ENCODE measurements at regions not wholly inside any gene's neighbourhood (a gene's known extent, or its start where the extent isn't known, plus 50 kb on each side); places are given as distances from the start of the nearest gene placed in this dataset.

DNA sequence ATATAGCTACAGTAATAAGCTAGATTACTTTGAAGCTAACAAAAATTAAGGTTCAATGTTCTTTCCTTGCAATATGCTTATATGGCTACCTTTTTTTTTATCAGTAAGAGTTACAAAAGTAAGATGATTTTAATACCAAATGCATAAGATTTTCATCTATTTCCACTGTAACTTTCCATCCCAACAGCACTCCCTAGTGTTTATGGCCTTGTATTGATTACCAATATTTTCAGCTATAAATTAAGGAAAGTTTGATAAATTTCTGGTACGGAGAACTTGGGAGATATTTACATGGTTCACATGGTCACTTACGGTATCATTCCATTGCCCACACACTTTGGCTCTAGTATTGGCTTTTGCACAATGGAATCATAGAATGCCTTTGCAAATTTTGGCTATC, 448.9 kb upstream of the PABPC4L start:
- TF ChIP-seq, protein P1, sequence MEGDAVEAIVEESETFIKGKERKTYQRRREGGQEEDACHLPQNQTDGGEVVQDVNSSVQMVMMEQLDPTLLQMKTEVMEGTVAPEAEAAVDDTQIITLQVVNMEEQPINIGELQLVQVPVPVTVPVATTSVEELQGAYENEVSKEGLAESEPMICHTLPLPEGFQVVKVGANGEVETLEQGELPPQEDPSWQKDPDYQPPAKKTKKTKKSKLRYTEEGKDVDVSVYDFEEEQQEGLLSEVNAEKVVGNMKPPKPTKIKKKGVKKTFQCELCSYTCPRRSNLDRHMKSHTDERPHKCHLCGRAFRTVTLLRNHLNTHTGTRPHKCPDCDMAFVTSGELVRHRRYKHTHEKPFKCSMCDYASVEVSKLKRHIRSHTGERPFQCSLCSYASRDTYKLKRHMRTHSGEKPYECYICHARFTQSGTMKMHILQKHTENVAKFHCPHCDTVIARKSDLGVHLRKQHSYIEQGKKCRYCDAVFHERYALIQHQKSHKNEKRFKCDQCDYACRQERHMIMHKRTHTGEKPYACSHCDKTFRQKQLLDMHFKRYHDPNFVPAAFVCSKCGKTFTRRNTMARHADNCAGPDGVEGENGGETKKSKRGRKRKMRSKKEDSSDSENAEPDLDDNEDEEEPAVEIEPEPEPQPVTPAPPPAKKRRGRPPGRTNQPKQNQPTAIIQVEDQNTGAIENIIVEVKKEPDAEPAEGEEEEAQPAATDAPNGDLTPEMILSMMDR (IDR thresholded peaks at IDR 0.05): no peak
- Histone ChIP-seq H3K36me3 (no peaks in the 10 kb centered on the region), H3K9me3 (no peaks in the 10 kb centered on the region), H3K27me3 (replicated peaks; ENCODE audit: insufficient read depth) (no peaks in the 10 kb centered on the region), H3K4me3 (no peak overlapping the region), H3K27ac (no peak overlapping the region), H3K4me1 (ENCODE audit: control insufficient read depth in 1 of 2, low read depth in 2 of 2) (no peaks in the 10 kb centered on the region)
- no peak for ATAC-seq (ENCODE audit: insufficient number of reproducible peaks, low FRiP score, low read depth)
- no peak for DNase-seq (ENCODE audit: low spot score)

GRCh38 chr4:134645778-134646177, 444.2 kb upstream of the PABPC4L start:
- ATAC-seq (ENCODE audit: insufficient number of reproducible peaks, low FRiP score, low read depth) (no peak), DNase-seq (ENCODE audit: low spot score) (no peak)
- Histone ChIP-seq H3K27me3 (replicated peaks; ENCODE audit: insufficient read depth) (no peaks in the 10 kb centered on the region), H3K9me3 (no peaks in the 10 kb centered on the region), H3K4me3 (no peak overlapping the region), H3K36me3 (no peaks in the 10 kb centered on the region), H3K4me1 (ENCODE audit: control insufficient read depth in 1 of 2, low read depth in 2 of 2) (no peaks in the 10 kb centered on the region), H3K27ac (no peak overlapping the region)
- TF ChIP-seq, protein P1 (IDR thresholded peaks at IDR 0.05): no peak

DNA sequence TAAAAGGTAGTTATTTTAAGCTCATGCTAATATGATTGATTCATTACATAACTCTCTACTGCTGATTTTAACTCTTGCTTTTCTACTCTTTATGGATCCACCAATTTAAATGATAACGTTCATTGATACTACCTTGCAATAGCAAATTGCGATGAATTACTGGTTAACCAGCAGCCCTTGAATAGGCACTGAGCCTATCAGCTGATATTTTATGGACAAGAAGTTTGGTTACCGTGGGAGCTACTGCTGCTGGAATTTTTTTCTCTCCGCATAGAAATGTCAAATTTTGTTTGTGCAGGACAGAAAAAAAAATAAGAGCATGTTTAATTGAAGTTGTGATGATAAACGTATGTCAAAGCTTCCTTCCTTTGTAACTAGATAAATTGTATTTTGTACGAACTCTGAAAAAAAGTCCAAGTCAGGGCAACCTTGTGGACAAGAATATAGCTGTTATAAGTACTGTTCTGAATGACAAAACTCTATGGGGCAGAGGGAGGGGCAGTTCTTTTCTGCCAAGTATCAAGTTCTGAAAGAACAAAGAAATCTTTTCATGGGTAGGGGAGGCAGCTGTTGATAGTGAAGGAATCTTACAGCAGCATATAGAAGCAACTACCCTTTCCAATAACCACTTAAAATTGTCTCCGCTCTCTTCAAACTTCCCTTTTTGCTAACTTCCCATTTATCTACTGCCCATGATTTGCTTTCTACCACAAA, 434.9 kb upstream of the PABPC4L start:
- Histone ChIP-seq H3K4me1 (ENCODE audit: control insufficient read depth in 1 of 2, low read depth in 2 of 2) (no peaks in the 10 kb centered on the region), H3K4me3 (no peak overlapping the region), H3K27me3 (replicated peaks; ENCODE audit: insufficient read depth) (no peaks in the 10 kb centered on the region), H3K27ac (no peak overlapping the region), H3K9me3 (no peaks in the 10 kb centered on the region), H3K36me3 (no peaks in the 10 kb centered on the region)
- DNase-seq (ENCODE audit: low spot score) (no peak), ATAC-seq (ENCODE audit: insufficient number of reproducible peaks, low FRiP score, low read depth) (no peak)
- TF ChIP-seq, protein P1 (IDR thresholded peaks at IDR 0.05): no peak

- TF ChIP-seq, protein P1 (IDR thresholded peaks at IDR 0.05): no peak
- Histone ChIP-seq H3K27ac (no peak overlapping the region), H3K9me3 (no peaks in the 10 kb centered on the region), H3K36me3 (no peaks in the 10 kb centered on the region), H3K27me3 (replicated peaks; ENCODE audit: insufficient read depth) (no peaks in the 10 kb centered on the region), H3K4me3 (no peak overlapping the region), H3K4me1 (ENCODE audit: control insufficient read depth in 1 of 2, low read depth in 2 of 2) (no peaks in the 10 kb centered on the region)
- DNase-seq (ENCODE audit: low spot score) (no peak), ATAC-seq (ENCODE audit: insufficient number of reproducible peaks, low FRiP score, low read depth) (no peak)
These were observed 432.7 kb upstream of the PABPC4L start for GRCh38 chr4:134634301-134634700.

- Histone ChIP-seq H3K36me3 (no peaks in the 10 kb centered on the region), H3K9me3 (no peaks in the 10 kb centered on the region), H3K27ac (no peak overlapping the region), H3K27me3 (replicated peaks; ENCODE audit: insufficient read depth) (no peaks in the 10 kb centered on the region), H3K4me1 (ENCODE audit: control insufficient read depth in 1 of 2, low read depth in 2 of 2) (peaks cover 3 to 15% of the 10 kb centered on the region in 2 donors), H3K4me3 (no peak overlapping the region)
- TF ChIP-seq, protein P1 (IDR thresholded peaks at IDR 0.05): no peak
- DNase-seq (ENCODE audit: low spot score): no peak
- no peak for ATAC-seq (ENCODE audit: insufficient number of reproducible peaks, low FRiP score, low read depth)
These were observed 430.5 kb upstream of the PABPC4L start for GRCh38 chr4:134632056-134632455.
